MCF 10A (cell line): ENCODE measurements at regions not wholly inside any gene's neighbourhood (a gene's known extent, or its start where the extent isn't known, plus 50 kb on each side); places are given as distances from the start of the nearest gene placed in this dataset.

Source experiments
- BruUV-seq: library from RNA; stranded (reverse); fragments of 400-500 nt; replicated peaks from 2 replicates; lab custom pipeline; 2021; lab: Mats Ljungman, UMichigan
- CTCF ChIA-PET: fragments of 300-600 bp; sonication (Branson Sonifier 250); formaldehyde crosslinking; extraction: SDS; loops from one replicate; lab custom pipeline; 2021; ENCODE audit warnings: antibody characterized with exemption, inconsistent platforms; lab: Yijun Ruan, JAX
- POLR2A ChIA-PET: fragments of 300-600, 350-650 bp; sonication (Branson Sonifier 250); formaldehyde crosslinking; extraction: SDS; loops from one replicate; lab custom pipeline; 2020; ENCODE audit warnings: antibody characterized with exemption, inconsistent platforms; lab: Yijun Ruan, JAX
- DNase-seq: peaks from one replicate; pipeline ENCODE4 v3.0.0-alpha.2; 2018; ENCODE audit not compliant: unreplicated experiment
- H3K27ac Mint-ChIP-seq: one replicate; pipeline ENCODE4 v1.8.0; 2022; ENCODE audit warnings: mild to moderate bottlenecking, low read depth, mixed read lengths; ENCODE audit not compliant: unreplicated experiment
- H3K27me3 Mint-ChIP-seq: one replicate; pipeline ENCODE4 v1.8.0; 2022; ENCODE audit warnings: mixed read lengths; ENCODE audit not compliant: insufficient read depth, unreplicated experiment
- H3K36me3 Mint-ChIP-seq: one replicate; pipeline ENCODE4 v1.8.0; 2022; ENCODE audit warnings: mild to moderate bottlenecking, moderate library complexity, mixed read lengths; ENCODE audit not compliant: insufficient read depth, unreplicated experiment
- H3K4me1 Mint-ChIP-seq: one replicate; pipeline ENCODE4 v1.8.0; 2022; ENCODE audit warnings: mixed read lengths; ENCODE audit not compliant: insufficient read depth, unreplicated experiment
- H3K4me3 Mint-ChIP-seq: one replicate; pipeline ENCODE4 v1.8.0; 2022; ENCODE audit warnings: mild to moderate bottlenecking, moderate library complexity, mixed read lengths; ENCODE audit not compliant: unreplicated experiment
- H3K9me3 Mint-ChIP-seq: one replicate; pipeline ENCODE4 v1.8.0; 2022; ENCODE audit warnings: mixed read lengths; ENCODE audit not compliant: unreplicated experiment
- CTCF ChIP-seq: fragments of 200-600 bp; IDR thresholded peaks from one replicate; pipeline ENCODE4 v1.8.0; 2022; ENCODE audit warnings: antibody characterized with exemption, mild to moderate bottlenecking; ENCODE audit not compliant: unreplicated experiment
- intact Hi-C: fragments of 100-400 bp; cut with micrococcal nuclease; formaldehyde crosslinking; loops from 2 replicates; pipeline ENCODE4 v1.14.1; 2022

GRCh38 chr5:171647043-171647903 is 138.3 kb upstream of the SMIM23 start:
- POLR2A ChIA-PET, result interaction anchor here (0.7 to 1.4 kb wide), 2 partner anchors 10 to 11 kb away, joined by 3 to 8 read pairs; no protein-coding TSS in a partner anchor
- BruUV-seq, result no TSS peak
- no peaks in the 10 kb centered on the region for H3K9me3 Mint-ChIP-seq
- no peak overlapping the region for H3K27ac Mint-ChIP-seq
- H3K4me1 Mint-ChIP-seq, result peaks cover 9% of the 10 kb centered on the region
- intact Hi-C loops, result loop anchor here (5.0 to 10.0 kb wide), 2 partner anchors 230 to 258 kb away; partner anchors contain the start of gene FGF18
- CTCF ChIA-PET, result interaction anchor here (0.5 to 1.1 kb wide), 4 partner anchors 17 to 1050 kb away, joined by 3 to 4 read pairs (median 4); no protein-coding TSS in a partner anchor
- peak; percentile 78 for DNase-seq
- H3K36me3 Mint-ChIP-seq, result no peaks in the 10 kb centered on the region
- peaks cover 17% of the 10 kb centered on the region for H3K27me3 Mint-ChIP-seq
- no peak overlapping the region for H3K4me3 Mint-ChIP-seq
- TF ChIP-seq CTCF, result peak; percentile 12

GRCh38 chr5:171647904-171648260 is 137.7 kb upstream of the SMIM23 start:
- peaks cover 9% of the 10 kb centered on the region for H3K4me1 Mint-ChIP-seq
- H3K27ac Mint-ChIP-seq, result no peak overlapping the region
- no peak for TF ChIP-seq CTCF
- H3K9me3 Mint-ChIP-seq, result no peaks in the 10 kb centered on the region
- CTCF ChIA-PET, result interaction anchor here (0.5 to 1.1 kb wide), 3 partner anchors 17 to 1049 kb away, joined by 3 to 4 read pairs (median 4); no protein-coding TSS in a partner anchor
- no peaks in the 10 kb centered on the region for H3K36me3 Mint-ChIP-seq
- POLR2A ChIA-PET, result interaction anchor here (0.7 to 1.4 kb wide), 2 partner anchors 10 to 11 kb away, joined by 3 to 8 read pairs; no protein-coding TSS in a partner anchor
- no peak for DNase-seq
- H3K27me3 Mint-ChIP-seq, result peaks cover 17% of the 10 kb centered on the region
- BruUV-seq, result no TSS peak
- intact Hi-C loops, result loop anchor here (5.0 to 10.0 kb wide), 2 partner anchors 231 to 257 kb away; partner anchors contain the start of gene FGF18
- H3K4me3 Mint-ChIP-seq, result no peak overlapping the region

- no peak for DNase-seq
- intact Hi-C loops, result loop anchor here (5.0 to 10.0 kb wide), 2 partner anchors 231 to 256 kb away; partner anchors contain the start of gene FGF18
- Mint-ChIP-seq H3K4me3 (no peak overlapping the region), H3K9me3 (no peaks in the 10 kb centered on the region), H3K4me1 (peaks cover 9% of the 10 kb centered on the region), H3K27me3 (peaks cover 13% of the 10 kb centered on the region), H3K27ac (no peak overlapping the region), H3K36me3 (no peaks in the 10 kb centered on the region)
- no TSS peak for BruUV-seq
- CTCF ChIA-PET, result interaction anchor here (0.5 to 1.2 kb wide), 7 partner anchors 31 to 1049 kb away, joined by 3 to 4 read pairs (median 4); no protein-coding TSS in a partner anchor
- no peak for TF ChIP-seq CTCF
- POLR2A ChIA-PET, result interaction anchor here (0.6 to 1.4 kb wide), 3 partner anchors 8 to 48 kb away, joined by 3 to 8 read pairs (median 4); no protein-coding TSS in a partner anchor
Observed at GRCh38 chr5:171648279-171649074, 137.1 kb upstream of the SMIM23 start.
